CD4-positive, alpha-beta T cell treated with Interleukin-17A for 4 hours (primary cell): ENCODE measurements at regions not wholly inside any gene's neighbourhood (a gene's known extent, or its start where the extent isn't known, plus 50 kb on each side); places are given as distances from the start of the nearest gene placed in this dataset.
"Not testable (repeated sequence)": the region's sequence is repeated elsewhere in the genome, so short reads cannot be mapped to it uniquely, and the experiment has no call there.

ENCODE experiments used
- DNase-seq: peaks from one replicate; pipeline ENCODE4 v3.0.0-alpha.2; 2020; ENCODE audit warnings: mixed read lengths

DNA sequence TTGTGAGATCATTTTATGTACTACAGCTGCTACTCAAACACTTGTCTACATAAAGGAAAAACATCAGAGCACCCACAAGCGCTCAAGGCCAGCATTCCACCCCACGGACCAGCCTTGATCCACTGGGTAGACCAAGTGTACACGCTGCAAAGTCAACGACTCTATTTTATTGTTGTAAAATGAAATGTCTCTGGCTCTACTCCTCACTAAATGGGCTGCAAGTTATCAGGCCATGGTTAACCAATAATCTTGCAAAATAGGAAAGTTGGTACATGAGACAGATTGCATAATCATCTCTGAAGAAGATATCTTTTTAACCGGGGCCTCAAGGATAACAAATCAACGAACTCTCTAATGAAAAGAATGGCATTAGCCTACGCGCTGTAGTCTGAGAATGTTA lies 69.9 kb upstream of the FOXN3 start:
- DNase-seq, result no peak

DNA sequence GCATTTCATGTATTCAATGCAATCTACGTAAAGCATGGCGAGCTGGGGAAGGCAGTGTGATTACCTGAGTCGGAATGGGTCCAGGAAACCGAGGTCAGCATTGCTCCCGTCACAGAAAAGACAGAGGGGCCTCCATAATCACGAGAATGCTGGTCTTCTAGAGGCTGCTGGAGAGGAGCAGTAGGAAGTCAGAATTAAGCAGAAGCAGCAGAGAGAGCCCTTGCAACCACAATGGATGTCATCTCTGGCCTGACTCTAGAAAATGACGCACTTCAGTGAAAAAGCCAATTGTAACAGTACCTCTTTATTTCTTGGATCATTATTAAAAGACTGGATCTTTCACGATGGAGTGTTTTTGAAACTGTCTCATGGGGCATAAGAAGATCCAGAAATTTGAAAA lies 69.5 kb upstream of the FOXN3 start:
- no peak for DNase-seq

DNA sequence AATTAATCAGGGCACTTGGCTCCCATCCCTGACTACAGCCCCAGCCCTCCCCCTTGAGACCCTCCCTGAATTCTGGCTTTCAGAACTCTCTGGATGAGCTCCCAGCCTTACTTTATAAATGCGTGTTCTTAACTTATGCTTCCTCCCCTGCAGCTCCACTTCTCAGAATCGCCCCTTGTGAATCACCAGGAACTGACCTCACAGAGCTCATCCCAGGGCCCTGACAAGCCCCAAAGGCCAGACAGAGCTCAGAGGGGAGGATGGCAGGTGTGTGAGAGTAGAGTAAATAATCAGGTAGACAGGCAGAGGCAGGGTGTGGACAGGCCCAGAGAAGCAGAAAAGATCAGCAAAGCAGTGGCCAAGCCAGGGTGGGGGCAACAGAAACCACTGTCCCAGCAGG lies 68.2 kb upstream of the FOXN3 start:
- DNase-seq, result no peak

DNA sequence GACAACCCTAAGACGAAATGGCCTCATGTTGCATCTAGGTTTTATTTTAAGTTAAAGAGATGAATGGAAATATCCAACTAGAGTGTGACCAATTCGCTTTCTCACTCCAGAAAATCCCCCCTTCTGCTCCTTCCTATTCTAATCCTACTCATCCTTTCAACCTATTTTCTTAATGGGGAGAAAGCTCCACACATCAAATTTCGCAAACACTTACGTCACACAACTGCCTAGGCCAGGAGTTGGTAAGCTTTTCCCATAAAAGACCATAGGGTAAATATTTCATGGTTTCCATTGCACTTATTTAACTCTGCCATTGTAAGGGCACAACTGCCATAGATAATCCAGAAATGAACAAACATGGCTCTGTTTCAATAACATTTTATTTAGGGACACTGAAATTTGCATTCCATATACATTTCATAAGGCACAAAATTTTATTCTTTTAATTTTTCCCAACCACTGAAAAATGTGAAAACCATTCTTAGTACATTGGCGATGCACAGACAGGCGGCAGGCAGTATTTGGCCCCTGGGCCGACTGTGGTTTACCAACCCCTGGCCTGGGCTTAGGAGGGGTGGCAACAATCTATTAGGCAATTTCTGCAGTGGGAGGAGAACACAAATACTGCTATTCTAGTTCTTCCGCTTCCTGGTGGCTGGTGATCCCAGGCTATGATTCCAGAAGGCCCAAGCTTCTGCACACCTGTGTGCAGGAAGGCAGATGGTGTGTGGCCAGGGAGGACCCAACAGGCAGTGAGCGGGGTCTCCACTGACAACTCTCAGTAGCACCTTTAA lies 67.2 kb upstream of the FOXN3 start:
- no peak for DNase-seq

DNA sequence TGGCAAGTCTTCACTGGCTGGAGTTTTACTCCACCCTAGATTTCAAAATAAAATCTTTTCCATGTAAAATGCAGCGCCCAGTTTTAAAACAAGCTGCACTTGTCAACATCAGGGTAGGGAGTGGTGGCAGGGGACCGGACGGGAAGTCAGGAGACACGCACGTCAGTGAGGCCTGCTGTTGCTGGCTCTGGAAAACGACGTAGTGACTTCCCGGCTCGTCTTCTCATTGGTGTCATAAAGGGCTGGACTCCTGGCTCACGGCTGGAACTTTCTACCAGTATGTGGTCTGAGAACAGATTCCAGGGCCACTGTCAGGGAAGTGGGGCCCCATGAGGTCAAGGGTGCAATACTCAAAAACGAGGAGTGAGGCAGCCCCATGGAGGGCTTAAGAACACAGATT lies 64.2 kb upstream of the FOXN3 start:
- no peak for DNase-seq

DNA sequence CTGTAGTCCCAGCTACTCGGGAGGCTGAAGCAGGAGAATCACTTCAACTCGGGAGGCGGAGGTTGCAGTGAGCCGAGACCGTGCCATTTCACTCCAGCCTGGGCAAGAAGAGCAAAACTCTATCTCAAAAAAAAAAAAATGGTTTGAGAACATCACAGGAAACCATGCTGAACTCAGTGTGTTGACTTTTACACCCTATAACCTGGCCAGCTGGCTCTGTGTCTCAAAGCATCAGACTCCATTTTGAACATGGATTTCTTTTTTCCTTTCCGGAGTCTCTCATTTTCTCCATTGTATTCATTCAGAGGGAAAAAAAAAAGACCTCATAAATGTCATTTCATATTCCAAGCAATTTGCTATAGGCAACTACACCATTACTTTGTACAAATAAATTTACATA lies 63.2 kb upstream of the FOXN3 start:
- no peak for DNase-seq

DNA sequence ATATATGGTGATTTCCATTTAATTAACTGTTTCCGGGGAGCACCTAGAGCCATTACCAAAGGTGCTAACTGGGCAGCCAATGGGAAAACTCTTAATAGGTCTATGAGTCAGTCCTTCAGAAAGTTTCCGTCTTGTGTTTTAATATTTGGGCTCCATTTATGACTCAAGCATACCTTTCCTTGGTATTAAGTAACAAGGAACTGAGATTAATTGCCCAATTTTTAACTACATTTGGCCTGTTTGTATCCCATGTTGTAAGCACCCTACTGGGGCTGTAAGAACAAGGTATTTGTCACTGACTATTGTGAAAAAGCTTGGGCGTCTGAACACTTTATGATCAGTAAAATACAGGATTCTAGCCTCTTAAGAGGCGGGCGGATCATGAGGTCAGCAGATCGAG lies 62.8 kb upstream of the FOXN3 start:
- no peak for DNase-seq

DNA sequence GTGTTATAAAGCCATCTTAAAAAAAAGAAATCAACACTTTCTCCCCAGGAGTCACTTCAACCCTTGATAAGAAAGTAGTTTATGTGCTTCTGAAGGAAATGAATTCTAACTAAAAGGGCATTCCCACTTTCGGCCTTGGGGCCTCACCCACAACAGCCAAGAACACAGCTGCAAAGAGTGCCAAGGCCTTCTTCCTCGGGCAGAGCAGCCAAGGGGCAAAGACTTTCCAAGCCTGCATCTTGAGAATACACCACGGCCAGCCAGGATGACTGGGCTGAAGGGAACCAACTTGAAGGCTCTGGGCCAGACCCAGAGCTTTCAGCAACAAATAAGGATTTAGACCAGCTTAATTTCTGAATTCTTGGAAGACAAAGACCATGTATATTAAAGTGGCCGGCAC lies 60.4 kb upstream of the FOXN3 start:
- DNase-seq, result no peak

DNA sequence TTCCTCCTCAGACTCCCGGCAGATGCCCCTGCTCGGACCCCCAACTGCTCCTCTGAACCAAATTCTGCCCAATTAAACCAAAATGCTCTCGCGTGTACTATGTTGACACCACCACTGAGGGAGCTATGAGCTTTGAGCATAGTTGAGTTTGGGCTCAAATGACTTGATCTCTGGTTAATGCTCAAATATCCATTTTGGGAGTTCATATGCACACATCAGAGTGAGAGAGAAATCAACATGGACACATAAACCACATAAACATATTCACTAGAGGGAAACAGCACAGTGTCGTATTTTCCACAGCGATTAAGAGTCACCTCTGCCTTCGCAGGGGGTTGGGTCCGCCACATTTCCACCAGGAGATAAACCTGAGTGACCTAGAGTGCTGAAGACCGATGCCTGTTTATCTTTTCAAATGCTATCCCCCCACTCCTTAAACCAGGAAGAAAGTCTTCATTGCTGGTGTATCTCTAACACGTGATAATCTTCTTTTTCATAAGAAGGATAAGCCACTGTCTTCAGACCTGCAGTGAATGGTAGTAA lies 59.4 kb upstream of the FOXN3 start:
- no peak for DNase-seq

DNA sequence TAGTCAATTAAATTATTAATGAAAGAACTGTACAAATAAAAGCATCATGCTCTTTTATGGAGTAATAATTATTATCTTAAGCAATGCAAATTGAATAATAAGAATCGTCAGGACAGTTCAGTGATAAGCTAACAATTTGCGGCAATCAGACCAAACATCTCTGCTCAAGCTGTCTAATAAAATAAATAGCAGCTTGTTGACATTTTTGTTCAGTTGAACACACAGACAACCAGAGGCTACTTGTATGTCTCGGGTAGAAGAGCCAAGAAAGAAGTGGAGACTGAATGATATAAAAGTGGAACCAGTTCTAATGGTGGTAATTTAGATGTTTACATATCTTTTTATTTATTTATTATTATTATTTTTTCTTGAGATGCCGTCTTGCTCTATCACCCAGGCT lies 57.4 kb upstream of the FOXN3 start:
- no peak for DNase-seq

DNA sequence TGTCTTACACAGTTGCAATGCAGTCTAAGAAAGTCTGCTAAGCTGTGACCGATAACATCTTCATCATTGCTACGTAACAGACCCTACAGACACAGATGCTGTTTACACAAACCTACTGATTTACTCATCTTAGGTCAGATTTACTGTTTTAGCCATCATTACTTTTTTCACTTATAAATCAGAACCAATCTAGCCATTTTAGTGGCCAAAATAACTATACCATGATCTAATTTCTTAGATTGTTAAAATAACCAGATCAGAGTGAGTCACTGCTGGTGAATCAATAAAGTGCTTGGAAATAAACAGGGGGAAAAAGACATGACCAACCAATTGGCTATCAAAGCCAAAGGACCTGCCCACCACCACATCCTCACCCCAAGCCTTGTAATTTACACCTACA lies 57.0 kb upstream of the FOXN3 start:
- DNase-seq, result no peak

DNA sequence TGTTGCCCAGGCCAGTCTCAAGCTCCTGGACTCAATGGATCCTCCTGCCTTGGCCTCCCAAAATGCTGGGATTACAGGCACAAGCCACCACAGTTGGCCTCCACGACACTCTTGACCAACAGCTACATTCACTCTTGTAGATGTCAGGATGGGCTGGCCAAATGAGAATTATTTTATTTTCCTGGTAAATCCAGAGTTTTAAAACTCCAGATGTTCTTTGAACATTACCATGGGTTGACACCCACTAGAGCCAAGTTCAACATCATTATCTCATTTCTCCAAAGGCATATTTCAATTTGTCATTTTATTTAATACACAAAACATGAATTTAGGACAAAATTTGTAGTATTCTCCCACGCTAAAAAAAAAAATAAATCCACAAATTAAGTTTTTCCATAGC lies 56.5 kb upstream of the FOXN3 start:
- DNase-seq, result no peak

DNA sequence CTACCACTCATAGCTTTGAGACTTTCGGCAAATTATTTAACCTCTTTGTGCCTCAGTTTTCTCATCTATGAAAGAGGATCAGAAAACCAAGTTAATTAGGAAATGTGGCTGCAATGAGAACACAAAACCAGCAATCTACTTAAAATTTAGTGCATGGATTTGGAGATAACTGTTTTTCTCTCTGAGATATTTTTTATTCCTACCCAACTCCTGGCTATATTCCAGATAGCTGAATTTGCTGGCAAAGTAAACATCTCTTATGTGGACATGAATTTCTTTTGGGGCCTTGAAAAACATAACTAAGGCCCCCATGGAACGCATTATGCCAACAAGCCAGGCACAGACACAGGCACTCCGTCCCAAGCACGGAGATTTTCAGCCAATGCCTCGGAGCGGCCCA lies 53.4 kb upstream of the FOXN3 start:
- no peak for DNase-seq

DNA sequence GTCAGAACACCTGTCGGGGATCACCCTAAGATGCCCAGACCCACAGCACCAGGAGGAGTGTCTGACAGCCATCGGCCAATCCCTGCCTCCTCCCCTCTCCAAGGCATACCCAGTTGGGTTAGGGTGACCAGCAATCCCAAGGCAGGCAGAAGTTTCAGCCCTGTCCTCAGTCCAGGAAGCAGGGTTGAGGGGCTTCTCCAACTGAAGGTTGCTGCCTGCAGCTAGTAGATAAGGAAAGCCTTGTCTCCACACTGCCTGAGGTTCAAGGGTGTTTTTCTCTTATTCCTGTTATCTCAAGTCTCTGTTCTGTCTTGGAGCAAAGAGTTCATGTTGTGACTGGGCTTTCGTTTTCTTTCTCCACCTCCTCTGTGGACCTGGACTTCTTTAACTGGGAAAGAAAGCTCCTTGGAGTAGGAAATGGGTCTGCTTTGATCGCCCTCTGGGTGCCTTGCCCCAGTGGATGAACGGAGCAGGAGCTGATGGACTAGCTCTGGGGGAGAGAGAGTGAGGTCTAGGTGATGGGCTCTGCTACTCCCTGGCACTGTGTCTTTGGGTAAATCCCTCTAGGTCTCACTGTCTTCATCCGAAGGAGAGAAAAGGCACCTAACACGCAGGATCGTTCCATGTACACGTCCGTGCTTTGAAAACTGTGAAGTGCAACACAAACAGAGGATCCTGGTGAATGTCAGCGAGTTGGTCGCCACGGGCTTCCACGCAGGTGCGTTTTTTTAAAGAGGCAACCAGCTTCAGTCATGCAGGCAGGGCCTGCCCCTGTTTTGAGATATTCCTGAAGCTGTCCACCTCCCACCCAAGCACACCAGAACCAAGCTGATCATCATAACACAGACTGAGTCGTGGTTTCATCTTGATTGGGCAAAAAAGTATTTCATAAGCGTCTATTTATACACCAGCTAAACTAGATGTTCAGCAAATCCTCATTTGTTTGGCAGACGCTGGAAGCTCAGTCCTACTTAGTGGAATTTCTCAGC lies 52.5 kb upstream of the FOXN3 start:
- no peak for DNase-seq

DNA sequence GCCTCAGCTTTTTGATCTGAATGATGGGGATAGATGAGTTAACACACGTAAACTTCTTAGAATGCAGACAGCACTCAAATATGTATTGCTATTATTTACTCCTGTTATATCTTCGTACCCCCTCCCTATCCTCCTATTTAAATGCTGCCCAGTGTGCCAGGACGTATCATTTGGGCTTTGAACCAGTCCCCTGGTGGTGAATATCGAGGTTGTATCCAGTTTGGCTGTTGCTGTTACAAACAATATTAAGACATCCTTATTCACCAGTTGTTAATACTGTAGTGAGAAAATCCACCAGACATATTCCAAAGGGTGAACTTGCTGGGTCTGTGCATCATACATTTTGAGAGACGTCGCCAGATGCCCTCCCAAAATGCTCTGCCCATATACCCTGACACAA lies 51.5 kb upstream of the FOXN3 start:
- DNase-seq, result no peak

DNA sequence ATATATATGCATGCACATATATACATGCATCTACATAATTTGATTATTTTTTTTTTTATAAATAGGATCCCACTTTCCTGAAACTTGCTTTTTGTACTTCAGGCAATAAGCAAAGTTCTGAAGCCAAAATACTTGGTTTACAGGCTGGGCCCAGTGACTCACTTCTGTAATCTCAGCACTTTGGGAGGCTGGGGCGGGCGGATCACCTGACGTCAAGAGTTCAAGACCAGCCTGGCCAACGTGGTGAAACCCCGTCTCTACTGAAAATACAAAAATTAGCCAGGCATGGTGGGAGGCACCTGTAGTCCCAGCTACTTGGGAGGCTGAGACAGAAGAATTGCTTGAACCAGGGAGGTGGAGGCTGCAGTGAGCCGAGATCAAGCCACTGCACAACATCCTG lies 51.0 kb upstream of the FOXN3 start:
- not testable (repeated sequence) for DNase-seq

DNA sequence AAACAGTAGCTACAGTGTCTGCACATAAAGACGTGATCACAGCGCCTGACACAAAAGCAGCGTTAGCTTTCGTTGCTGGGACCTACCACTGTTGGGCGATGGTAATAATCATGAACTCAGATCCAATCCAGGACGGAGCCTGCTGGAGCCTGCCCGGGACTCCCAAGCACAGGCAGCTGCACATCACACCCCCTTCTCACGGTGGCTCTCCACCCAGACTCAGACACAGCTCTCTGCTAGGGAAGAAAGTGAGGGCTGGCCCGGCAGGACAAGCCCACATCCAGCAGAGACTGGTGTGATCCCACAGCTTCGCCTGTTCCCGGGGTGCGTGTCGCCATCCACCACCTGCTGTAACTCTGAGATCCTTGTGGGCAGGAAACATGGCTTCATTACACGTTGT lies 49.9 kb upstream of the FOXN3 start:
- DNase-seq, result no peak
